LNCaP clone FGC (cell line): ENCODE measurements at regions not wholly inside any gene's neighbourhood (a gene's known extent, or its start where the extent isn't known, plus 50 kb on each side); places are given as distances from the start of the nearest gene placed in this dataset.
"Not testable (repeated sequence)": the region's sequence is repeated elsewhere in the genome, so short reads cannot be mapped to it uniquely, and the experiment has no call there.

Experiments used
- DNase-seq: peaks from one replicate; pipeline ENCODE4 v3.0.0-alpha.2; 2011; ENCODE audit warnings: low read depth
- H3K4me3 ChIP-seq: 2 replicates; pipeline ENCODE4 v1.5.1; 2011; ENCODE audit warnings: mild to moderate bottlenecking, low read depth, low read length, control low read depth
- CTCF ChIP-seq: IDR thresholded peaks from 2 replicates; pipeline ENCODE4 v1.5.1; 2012; ENCODE audit warnings: mild to moderate bottlenecking; ENCODE audit not compliant: control insufficient read depth, insufficient read depth; ENCODE audit errors: extremely low read depth

GRCh38 chr12:24519759-24520158 lies 429.1 kb downstream of the BCAT1 start:
- no peak overlapping the region for H3K4me3 ChIP-seq
- TF ChIP-seq CTCF: no peak
- DNase-seq: no peak

GRCh38 chr12:24517000-24517399 lies 431.9 kb downstream of the BCAT1 start:
- no peak for TF ChIP-seq CTCF
- no peak overlapping the region for H3K4me3 ChIP-seq
- no peak for DNase-seq

- no peak overlapping the region for H3K4me3 ChIP-seq
- no peak for TF ChIP-seq CTCF
- DNase-seq: no peak
These were observed 438.2 kb downstream of the BCAT1 start for GRCh38 chr12:24510581-24511125.

- TF ChIP-seq CTCF: no peak
- no peak overlapping the region for H3K4me3 ChIP-seq
- no peak for DNase-seq
These were observed 441.1 kb downstream of the BCAT1 start for GRCh38 chr12:24507827-24508226.

GRCh38 chr12:24505366-24506015 lies 443.4 kb downstream of the BCAT1 start:
- no peak for TF ChIP-seq CTCF

GRCh38 chr12:24503477-24503876 lies 445.4 kb downstream of the BCAT1 start:
- DNase-seq, H3K4me3 ChIP-seq: not testable (repeated sequence)

More at GRCh38 chr12:24505366-24506015, 443.4 kb downstream of the BCAT1 start:
- H3K4me3 ChIP-seq: no peak overlapping the region
- DNase-seq: no peak

GRCh38 chr12:24500831-24501230 lies 448.1 kb downstream of the BCAT1 start:
- no peak overlapping the region for H3K4me3 ChIP-seq
- TF ChIP-seq CTCF: no peak
- no peak for DNase-seq
